Transverse colon (tissue), 4 donors: ENCODE measurements at regions not wholly inside any gene's neighbourhood (a gene's known extent, or its start where the extent isn't known, plus 50 kb on each side); places are given as distances from the start of the nearest gene placed in this dataset.

ENCODE experiments used
- DNase-seq: peaks from one replicate; pipeline ENCODE4 v3.0.0-alpha.2; 2019
- H3K27ac ChIP-seq, 4 donors: fragments of 200-600 bp; sonication (generic); 2 replicates each; pipeline ENCODE4 v1.5.1; 2016 to 2018; ENCODE audit warnings: inconsistent platforms in 4 of 4
- H3K27me3 ChIP-seq: fragments of 200-600 bp; sonication (generic); 2 replicates; pipeline ENCODE4 v1.5.1; 2017; ENCODE audit warnings: inconsistent platforms
- H3K36me3 ChIP-seq, 4 donors: fragments of 200-600 bp; sonication (generic); 2 replicates each; pipeline ENCODE4 v1.5.1; 2017 to 2019; ENCODE audit warnings: inconsistent platforms in 4 of 4
- H3K4me1 ChIP-seq, 4 donors: fragments of 200-600 bp; sonication (generic); 2 replicates each; pipeline ENCODE4 v1.5.1; 2017 to 2020; ENCODE audit warnings: inconsistent platforms in 4 of 4
- H3K4me3 ChIP-seq, 4 donors: fragments of 200-600 bp; sonication (generic); 1 replicate in 1 of 4; 2 replicates in 3 of 4; pipeline versions ENCODE4 v1.5.1 to v1.6.1; 2017 to 2019; ENCODE audit warnings: inconsistent platforms in 4 of 4
- H3K9me3 ChIP-seq, 2 donors: fragments of 200-600 bp; sonication (generic); 2 replicates each; pipeline ENCODE4 v1.5.1; 2017 to 2019; ENCODE audit warnings: inconsistent platforms in 2 of 2
- EP300 ChIP-seq: sonication (generic); formaldehyde crosslinking; IDR thresholded peaks from one replicate; pipeline ENCODE4 v1.6.1; 2017; ENCODE audit warnings: antibody characterized with exemption, low read depth
- POLR2A ChIP-seq: fragments of 450-650 bp; IDR thresholded peaks from one replicate; pipeline ENCODE4 v1.6.1; 2016; ENCODE audit warnings: antibody characterized with exemption, mild to moderate bottlenecking, moderate library complexity
- POLR2AphosphoS5 ChIP-seq, 3 donors: sonication (generic); formaldehyde crosslinking; IDR thresholded peaks; one replicate each; pipeline ENCODE4 v1.6.1; 2016; ENCODE audit warnings: antibody characterized with exemption in 3 of 3
- WGBS, 2 donors: methylation state at CpG; one replicate each; pipeline ENCODE4 v1.1.5; 2018; ENCODE audit warnings: low coverage in 1 of 2; 5-methylcytosine and 5-hydroxymethylcytosine counted together
- in situ Hi-C, 4 donors: fragments of 200-750 bp; cut with MboI; loops; one replicate each; pipeline versions ENCODE4 v1.15.0 to v1.15.1; 2017; ENCODE audit warnings: low sequenced_read_pairs in 3 of 4, low pct_ligation_motif_present in 1 of 4, low pct_unique_long_range_greater_than_20kb in 1 of 4
- intact Hi-C: fragments of 100-400 bp; cut with DNase I; formaldehyde crosslinking; loops from one replicate; pipeline ENCODE4 v1.15.1; 2023; ENCODE audit warnings: low total_unique reads
- TF ChIP-seq, protein P1 (sequence below), 5 experiments: fragments of 200-600 bp in 3 of 5; fragments of 450-650 bp in 2 of 5; sonication (generic) in 3 of 5; IDR thresholded peaks; 1 replicate in 2 of 5; 2 replicates in 3 of 5; pipeline ENCODE4 v1.5.1; 2016 to 2017; ENCODE audit warnings: antibody characterized with exemption in 5 of 5, inconsistent platforms in 3 of 5, mild to moderate bottlenecking in 2 of 5, moderate library complexity in 1 of 5

DNA sequence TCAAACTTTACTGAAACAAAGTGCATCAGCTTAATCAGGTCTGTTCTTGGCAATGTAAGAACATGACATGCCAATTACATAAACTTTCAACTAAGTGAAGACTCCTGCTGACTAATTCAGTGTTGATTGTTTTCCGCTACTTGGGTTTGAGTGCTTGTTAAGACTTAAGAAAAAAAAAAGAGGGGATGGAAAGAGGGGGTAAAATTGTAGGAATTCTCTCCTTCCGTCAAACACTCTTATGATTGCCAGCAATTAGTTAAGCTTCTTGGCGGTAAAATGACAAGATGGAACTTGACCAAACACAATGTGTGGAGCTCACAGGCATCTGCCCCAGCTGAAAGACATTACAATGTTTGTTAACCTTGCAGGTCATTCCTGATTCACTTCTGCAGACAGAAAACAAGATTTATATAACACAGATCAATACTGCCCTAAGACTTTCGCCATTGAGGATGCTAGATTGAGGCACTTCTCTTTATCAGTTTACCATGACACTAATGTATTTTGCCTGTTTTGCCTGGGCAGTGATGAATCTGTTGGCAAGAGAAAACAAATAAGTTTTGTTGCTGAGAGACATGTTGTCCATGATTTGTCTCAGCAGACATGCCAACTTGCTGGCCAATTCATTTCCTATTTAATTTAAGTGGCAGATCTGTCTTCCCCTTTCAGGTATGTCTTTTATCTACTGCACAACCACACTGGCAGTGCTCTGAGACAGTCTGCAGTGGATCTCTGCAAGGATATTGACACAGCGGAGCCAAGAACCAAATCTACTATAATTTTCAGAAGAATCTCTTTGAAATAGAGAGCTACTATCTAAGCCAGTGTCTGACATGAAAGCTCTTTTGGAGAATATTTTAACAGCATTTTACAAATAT is 410.0 kb upstream of the KCNH7 start:
- in situ Hi-C loops (no loop called here), intact Hi-C loops (no loop called here)
- H3K4me1 ChIP-seq = no peaks in the 10 kb centered on the region
- H3K9me3 ChIP-seq = no peaks in the 10 kb centered on the region
- H3K27ac ChIP-seq = no peak overlapping the region
- TF ChIP-seq POLR2A = no peak
- TF ChIP-seq, protein P1, sequence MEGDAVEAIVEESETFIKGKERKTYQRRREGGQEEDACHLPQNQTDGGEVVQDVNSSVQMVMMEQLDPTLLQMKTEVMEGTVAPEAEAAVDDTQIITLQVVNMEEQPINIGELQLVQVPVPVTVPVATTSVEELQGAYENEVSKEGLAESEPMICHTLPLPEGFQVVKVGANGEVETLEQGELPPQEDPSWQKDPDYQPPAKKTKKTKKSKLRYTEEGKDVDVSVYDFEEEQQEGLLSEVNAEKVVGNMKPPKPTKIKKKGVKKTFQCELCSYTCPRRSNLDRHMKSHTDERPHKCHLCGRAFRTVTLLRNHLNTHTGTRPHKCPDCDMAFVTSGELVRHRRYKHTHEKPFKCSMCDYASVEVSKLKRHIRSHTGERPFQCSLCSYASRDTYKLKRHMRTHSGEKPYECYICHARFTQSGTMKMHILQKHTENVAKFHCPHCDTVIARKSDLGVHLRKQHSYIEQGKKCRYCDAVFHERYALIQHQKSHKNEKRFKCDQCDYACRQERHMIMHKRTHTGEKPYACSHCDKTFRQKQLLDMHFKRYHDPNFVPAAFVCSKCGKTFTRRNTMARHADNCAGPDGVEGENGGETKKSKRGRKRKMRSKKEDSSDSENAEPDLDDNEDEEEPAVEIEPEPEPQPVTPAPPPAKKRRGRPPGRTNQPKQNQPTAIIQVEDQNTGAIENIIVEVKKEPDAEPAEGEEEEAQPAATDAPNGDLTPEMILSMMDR (IDR thresholded peaks at IDR 0.05) = no peak
- TF ChIP-seq POLR2AphosphoS5 (IDR thresholded peaks at IDR 0.05) = no peak
- TF ChIP-seq EP300 = no peak
- WGBS, 2 donors = 74 to 81% methylated on average over 3 to 5 of the region's 5 CpGs
- H3K36me3 ChIP-seq = no peaks in the 10 kb centered on the region
- no peak overlapping the region for H3K4me3 ChIP-seq
- H3K27me3 ChIP-seq = no peaks in the 10 kb centered on the region
- no peak for DNase-seq

- Histone ChIP-seq H3K27ac (no peak overlapping the region), H3K4me3 (no peak overlapping the region), H3K9me3 (no peaks in the 10 kb centered on the region), H3K27me3 (no peaks in the 10 kb centered on the region), H3K36me3 (no peaks in the 10 kb centered on the region), H3K4me1 (no peaks in the 10 kb centered on the region)
- WGBS, 2 donors = 42 to 57% methylated on average over 2 of the region's 2 CpGs
- TF ChIP-seq, protein P1 (IDR thresholded peaks at IDR 0.05) = no peak
- TF ChIP-seq EP300 = no peak
- no peak for TF ChIP-seq POLR2A
- no peak for TF ChIP-seq POLR2AphosphoS5 (IDR thresholded peaks at IDR 0.05)
- intact Hi-C loops = no loop called here
- in situ Hi-C loops = no loop called here
- DNase-seq = no peak
Observed at GRCh38 chr2:163247847-163248220, 409.3 kb upstream of the KCNH7 start.

- 63 to 79% methylated on average over 5 to 6 of the region's 6 CpGs for WGBS, 2 donors
- TF ChIP-seq POLR2A = no peak
- TF ChIP-seq EP300 = no peak
- no peak for TF ChIP-seq POLR2AphosphoS5 (IDR thresholded peaks at IDR 0.05)
- TF ChIP-seq, protein P1 (IDR thresholded peaks at IDR 0.05) = no peak
- no peak overlapping the region for H3K27ac ChIP-seq
- in situ Hi-C loops = no loop called here
- DNase-seq = no peak
- intact Hi-C loops = no loop called here
- no peak overlapping the region for H3K4me3 ChIP-seq
- no peaks in the 10 kb centered on the region for H3K36me3 ChIP-seq
- H3K4me1 ChIP-seq = no peaks in the 10 kb centered on the region
- H3K27me3 ChIP-seq = no peaks in the 10 kb centered on the region
- no peaks in the 10 kb centered on the region for H3K9me3 ChIP-seq
Observed at GRCh38 chr2:163247156-163247846, 408.7 kb upstream of the KCNH7 start.

GRCh38 chr2:163246135-163246534 is 407.6 kb upstream of the KCNH7 start:
- H3K27ac ChIP-seq = no peak overlapping the region
- no peak for DNase-seq
- H3K4me3 ChIP-seq = no peak overlapping the region
- no peaks in the 10 kb centered on the region for H3K27me3 ChIP-seq
- in situ Hi-C loops = no loop called here
- intact Hi-C loops = no loop called here
- H3K36me3 ChIP-seq = no peaks in the 10 kb centered on the region
- TF ChIP-seq EP300 (no peak), POLR2AphosphoS5 (IDR thresholded peaks at IDR 0.05) (no peak), POLR2A (no peak)
- TF ChIP-seq, protein P1 (IDR thresholded peaks at IDR 0.05) = no peak
- H3K9me3 ChIP-seq = no peaks in the 10 kb centered on the region
- H3K4me1 ChIP-seq = no peaks in the 10 kb centered on the region
- 84 to 100% methylated on average over 1 to 9 of the region's 9 CpGs for WGBS, 2 donors
